ENCODE measurements at regions not wholly inside any gene's neighbourhood (a gene's known extent, or its start where the extent isn't known, plus 50 kb on each side); places are given as distances from the start of the nearest gene placed in this dataset.

GRCh38 chr1:56425494-56426037, 153.8 kb downstream of the PLPP3 start:
- TF ChIP-seq POLR2A (IDR thresholded peaks at IDR 0.05; ENCODE audit: low read depth, low read length) (no peak), TAF1 (IDR thresholded peaks at IDR 0.05; ENCODE audit: borderline replicate concordance, low read depth, low read length) (no peak)
